ENCODE measurements at regions not wholly inside any gene's neighbourhood (a gene's known extent, or its start where the extent isn't known, plus 50 kb on each side); places are given as distances from the start of the nearest gene placed in this dataset.

- H3K4me2 ChIP-seq (ENCODE audit: low read length), result no peak overlapping the region
- no peak overlapping the region for H3K4me3 ChIP-seq (ENCODE audit: low read depth, low read length)
- H3K4me1 ChIP-seq, result no peaks in the 10 kb centered on the region
- H3K79me2 ChIP-seq, result no peaks in the 10 kb centered on the region
- H3K27ac ChIP-seq, result no peak overlapping the region
- H3K36me3 ChIP-seq (ENCODE audit: control insufficient read depth, insufficient read depth, low read length), result no peaks in the 10 kb centered on the region
- H3K9me3 ChIP-seq (ENCODE audit: control insufficient read depth, low read length), result no peaks in the 10 kb centered on the region
- H3K9ac ChIP-seq, result no peak overlapping the region
- no peak for TF ChIP-seq CTCF (IDR thresholded peaks at IDR 0.05)
- no peaks in the 10 kb centered on the region for H3K27me3 ChIP-seq (ENCODE audit: control insufficient read depth, insufficient read depth, low read length)
- no peak overlapping the region for H2AFZ ChIP-seq
Observed at GRCh38 chr6:113488061-113488460, 369.1 kb upstream of the MARCKS start.

GRCh38 chr6:113488812-113489685, 368.1 kb upstream of the MARCKS start:
- Histone ChIP-seq H3K79me2 (no peaks in the 10 kb centered on the region), H3K4me2 (ENCODE audit: low read length) (no peak overlapping the region), H3K36me3 (ENCODE audit: control insufficient read depth, insufficient read depth, low read length) (no peaks in the 10 kb centered on the region), H3K27me3 (ENCODE audit: control insufficient read depth, insufficient read depth, low read length) (no peaks in the 10 kb centered on the region), H3K9me3 (ENCODE audit: control insufficient read depth, low read length) (no peaks in the 10 kb centered on the region), H3K4me3 (ENCODE audit: low read depth, low read length) (no peak overlapping the region), H3K9ac (no peak overlapping the region), H3K27ac (no peak overlapping the region), H2AFZ (no peak overlapping the region), H3K4me1 (no peaks in the 10 kb centered on the region)
- no peak for TF ChIP-seq CTCF (IDR thresholded peaks at IDR 0.05)

- Histone ChIP-seq H3K27me3 (ENCODE audit: control insufficient read depth, insufficient read depth, low read length) (no peaks in the 10 kb centered on the region), H3K4me3 (ENCODE audit: low read depth, low read length) (no peak overlapping the region), H3K9ac (no peak overlapping the region), H3K36me3 (ENCODE audit: control insufficient read depth, insufficient read depth, low read length) (no peaks in the 10 kb centered on the region), H3K4me2 (ENCODE audit: low read length) (no peak overlapping the region), H3K9me3 (ENCODE audit: control insufficient read depth, low read length) (no peaks in the 10 kb centered on the region), H2AFZ (no peak overlapping the region), H3K4me1 (no peaks in the 10 kb centered on the region), H3K27ac (no peak overlapping the region), H3K79me2 (no peaks in the 10 kb centered on the region)
- no peak for TF ChIP-seq CTCF (IDR thresholded peaks at IDR 0.05)
Observed at GRCh38 chr6:113489952-113490746, 367.0 kb upstream of the MARCKS start.

- no peak for TF ChIP-seq CTCF (IDR thresholded peaks at IDR 0.05)
Observed at GRCh38 chr6:113491376-113491775, 365.8 kb upstream of the MARCKS start.

More at GRCh38 chr6:113491376-113491775, 365.8 kb upstream of the MARCKS start:
- Histone ChIP-seq H3K9me3 (ENCODE audit: control insufficient read depth, low read length) (no peaks in the 10 kb centered on the region), H3K36me3 (ENCODE audit: control insufficient read depth, insufficient read depth, low read length) (no peaks in the 10 kb centered on the region), H3K4me3 (ENCODE audit: low read depth, low read length) (no peak overlapping the region), H3K27me3 (ENCODE audit: control insufficient read depth, insufficient read depth, low read length) (no peaks in the 10 kb centered on the region), H3K79me2 (no peaks in the 10 kb centered on the region), H2AFZ (no peak overlapping the region), H3K9ac (no peak overlapping the region), H3K4me1 (no peaks in the 10 kb centered on the region), H3K4me2 (ENCODE audit: low read length) (no peak overlapping the region), H3K27ac (no peak overlapping the region)
